Endothelial cell of umbilical vein (primary cell): ENCODE measurements at regions not wholly inside any gene's neighbourhood (a gene's known extent, or its start where the extent isn't known, plus 50 kb on each side); places are given as distances from the start of the nearest gene placed in this dataset.

ENCODE experiments used
- BruUV-seq: library from RNA; stranded (reverse); fragments of 400-500 nt; replicated peaks from 2 replicates; lab custom pipeline; 2021; lab: Mats Ljungman, UMichigan
- CTCF ChIA-PET: fragments of 300-600, 350-600 bp; sonication (Branson Sonifier 250); formaldehyde crosslinking; loops from one replicate; lab custom pipeline; 2021; ENCODE audit warnings: antibody characterized with exemption, inconsistent platforms; lab: Charles Lee
- POLR2A ChIA-PET: fragments of 300-600, 350-600 bp; sonication (Branson Sonifier 250); formaldehyde crosslinking; loops from one replicate; lab custom pipeline; 2021; ENCODE audit warnings: antibody characterized with exemption, inconsistent platforms; lab: Charles Lee
- DNase-seq: peaks from one replicate; pipeline ENCODE4 v3.0.0-alpha.2; 2011; ENCODE audit warnings: low read depth, low spot score
- FAIRE-seq: peaks from 2 replicates; lab custom pipeline; 2011; peaks lifted over from hg19 to GRCh38; lab: Jason Lieb, UNC
- H2AFZ ChIP-seq: 2 replicates; pipeline ENCODE4 v1.6.0; 2012; ENCODE audit warnings: low read depth, low read length, control low read depth, inconsistent platforms
- H3K27ac ChIP-seq: 2 replicates; pipeline ENCODE4 v1.5.1; 2011; ENCODE audit warnings: low read depth, mild to moderate bottlenecking, control low read depth, low read length, moderate library complexity; ENCODE audit not compliant: insufficient read depth
- H3K27me3 ChIP-seq, 2 experiments: 2 replicates each; pipeline versions ENCODE4 v1.6.0 to v1.6.1; 2011; ENCODE audit warnings: low read length in 2 of 2, mixed read lengths in 1 of 2; ENCODE audit not compliant: control insufficient read depth in 2 of 2, insufficient read depth in 2 of 2
- H3K36me3 ChIP-seq, 2 experiments: 2 replicates in 1 of 2; 3 replicates in 1 of 2; pipeline ENCODE4 v1.5.1; 2011; ENCODE audit warnings: low read length in 2 of 2, mild to moderate bottlenecking in 1 of 2, moderate library complexity in 1 of 2; ENCODE audit not compliant: control insufficient read depth in 2 of 2, insufficient read depth in 2 of 2; ENCODE audit errors: extremely low read depth in 1 of 2
- H3K4me1 ChIP-seq: 3 replicates; pipeline ENCODE4 v1.5.1; 2011; ENCODE audit warnings: mild to moderate bottlenecking, low read length; ENCODE audit not compliant: control insufficient read depth, insufficient read depth; ENCODE audit errors: extremely low read depth
- H3K4me2 ChIP-seq: 2 replicates; pipeline ENCODE4 v1.6.1; 2011; ENCODE audit warnings: low read length, control low read depth, mixed read lengths; ENCODE audit not compliant: insufficient read depth
- H3K4me3 ChIP-seq, 3 experiments: fragments of 200-600 bp in 1 of 3; sonication (generic), shearing (Covaris generic) in 1 of 3; replicated peaks in 1 of 3; 2 replicates each; pipeline ENCODE4 v1.5.1; 2011 to 2016; ENCODE audit warnings: control low read depth in 3 of 3, low read length in 3 of 3, mild to moderate bottlenecking in 2 of 3, inconsistent platforms in 1 of 3, low read depth in 1 of 3, moderate library complexity in 1 of 3; ENCODE audit not compliant: insufficient read depth in 1 of 3
- H3K79me2 ChIP-seq: 2 replicates; pipeline ENCODE4 v1.6.0; 2012; ENCODE audit warnings: low read length, inconsistent platforms; ENCODE audit not compliant: control insufficient read depth, insufficient read depth
- H3K9ac ChIP-seq: replicated peaks from 2 replicates; pipeline ENCODE3; 2011; ENCODE audit warnings: low read length, control low read depth; ENCODE audit not compliant: insufficient read depth; ENCODE audit errors: extremely low read depth
- H3K9me1 ChIP-seq: replicated peaks from 3 replicates; pipeline ENCODE4 v1.6.0; 2011; ENCODE audit warnings: mild to moderate bottlenecking, low read length; ENCODE audit not compliant: control insufficient read depth, insufficient read depth; ENCODE audit errors: extremely low read depth
- H3K9me3 ChIP-seq: replicated peaks from 2 replicates; pipeline ENCODE4 v1.5.1; 2012; ENCODE audit warnings: low read length, inconsistent platforms; ENCODE audit not compliant: control insufficient read depth, insufficient read depth
- H4K20me1 ChIP-seq: replicated peaks from 2 replicates; pipeline ENCODE3; 2011; ENCODE audit warnings: mild to moderate bottlenecking, low read length; ENCODE audit not compliant: control insufficient read depth, insufficient read depth; ENCODE audit errors: extremely low read depth
- CTCF ChIP-seq, 2 donors: IDR thresholded peaks; 1 replicate in 1 of 2; 2 replicates in 1 of 2; pipeline ENCODE4 v1.5.1; 2011; ENCODE audit warnings: low read length in 2 of 2, mild to moderate bottlenecking in 2 of 2, moderate library complexity in 2 of 2, control low read depth in 1 of 2, inconsistent platforms in 1 of 2, low read depth in 1 of 2; ENCODE audit not compliant: insufficient read depth in 1 of 2; ENCODE audit errors: extremely low read depth in 1 of 2
- EZH2 ChIP-seq: IDR thresholded peaks from 2 replicates; pipeline ENCODE4 v1.6.1; 2012; ENCODE audit warnings: borderline replicate concordance, low read depth, mild to moderate bottlenecking, moderate library complexity, low read length, inconsistent platforms; ENCODE audit not compliant: severe bottlenecking
- FOS ChIP-seq: IDR thresholded peaks from 2 replicates; pipeline ENCODE4 v1.6.1; 2011; ENCODE audit warnings: mild to moderate bottlenecking, low read length, moderate library complexity, borderline replicate concordance; ENCODE audit not compliant: insufficient read depth
- GATA2 ChIP-seq: IDR thresholded peaks from 2 replicates; pipeline ENCODE4 v1.7.0; 2011; ENCODE audit warnings: low read depth, mild to moderate bottlenecking, moderate library complexity, mixed read lengths, low read length; ENCODE audit not compliant: insufficient read length, insufficient read depth
- JUN ChIP-seq: IDR thresholded peaks from 2 replicates; pipeline ENCODE4 v1.6.1; 2011; ENCODE audit warnings: borderline replicate concordance, low read depth; ENCODE audit not compliant: insufficient read length, insufficient read depth
- MAX ChIP-seq: IDR thresholded peaks from 2 replicates; pipeline ENCODE4 v1.6.1; 2011; ENCODE audit not compliant: insufficient read depth, insufficient read length
- MYC ChIP-seq: IDR thresholded peaks from one replicate; pipeline ENCODE4 v1.6.1; 2011; ENCODE audit warnings: mild to moderate bottlenecking, low read depth, low read length
- POLR2A ChIP-seq: IDR thresholded peaks from 2 replicates; pipeline ENCODE4 v1.6.1; 2012; ENCODE audit warnings: low read depth, mild to moderate bottlenecking, control low read depth, low read length
- POLR2AphosphoS5 ChIP-seq: IDR thresholded peaks from 2 replicates; pipeline ENCODE4 v1.6.1; 2012; ENCODE audit warnings: low read depth, mild to moderate bottlenecking, control low read depth, low read length, moderate library complexity; ENCODE audit not compliant: insufficient read depth
- dilution Hi-C: fragments of 300-500 bp; cut with MboI; formaldehyde crosslinking; loops from one replicate; pipeline ENCODE4 v1.15.0; 2019; ENCODE audit warnings: low sequenced_read_pairs; ENCODE audit not compliant: extremely low pct_ligation_motif_present
- intact Hi-C: fragments of 100-400 bp; cut with micrococcal nuclease; formaldehyde crosslinking; loops from one replicate; pipeline ENCODE4 v1.10.0; 2022

- H3K27ac ChIP-seq, result no peak overlapping the region
- H3K27me3 ChIP-seq, result no peaks in the 10 kb centered on the region
- peaks cover 2% of the 10 kb centered on the region for H3K9me3 ChIP-seq
- no peak for DNase-seq
- FAIRE-seq, result no peak
- intact Hi-C loops (no loop called here), dilution Hi-C loops (no loop called here)
- no peaks in the 10 kb centered on the region for H4K20me1 ChIP-seq
- no peak overlapping the region for H3K4me3 ChIP-seq
- ChIA-PET POLR2A (no interaction called here), CTCF (no interaction called here)
- H3K9me1 ChIP-seq, result no peaks in the 10 kb centered on the region
- H3K36me3 ChIP-seq, result no peaks in the 10 kb centered on the region
- TF ChIP-seq JUN (no peak), MAX (no peak), EZH2 (no peak), MYC (no peak), POLR2AphosphoS5 (no peak), CTCF (IDR thresholded peaks at IDR 0.05; ENCODE audit: extremely low read depth in 1 of 2, insufficient read depth in 1 of 2, low read depth in 1 of 2, low read length in 2 of 2) (no peak), FOS (no peak), POLR2A (no peak), GATA2 (no peak)
- no peaks in the 10 kb centered on the region for H3K79me2 ChIP-seq
- no peak overlapping the region for H3K4me2 ChIP-seq
- no TSS peak for BruUV-seq
- H3K4me1 ChIP-seq, result no peaks in the 10 kb centered on the region
- no peak overlapping the region for H2AFZ ChIP-seq
- no peak overlapping the region for H3K9ac ChIP-seq
These were observed 690.6 kb downstream of the SLC4A3 start for GRCh38 chr2:220318037-220318436.
